Thyroid gland (tissue), 4 donors: ENCODE measurements at regions not wholly inside any gene's neighbourhood (a gene's known extent, or its start where the extent isn't known, plus 50 kb on each side); places are given as distances from the start of the nearest gene placed in this dataset.

ENCODE experiments used
- CTCF ChIP-seq, 6 experiments: fragments of 200-600 bp in 3 of 6; fragments of 450-650 bp in 3 of 6; sonication (generic) in 3 of 6; IDR thresholded peaks; one replicate each; pipeline ENCODE4 v1.5.1; 2016 to 2019; ENCODE audit warnings: antibody characterized with exemption in 6 of 6, mild to moderate bottlenecking in 2 of 6, inconsistent platforms in 1 of 6, moderate library complexity in 1 of 6
- POLR2A ChIP-seq, 2 donors: fragments of 450-650 bp; IDR thresholded peaks; one replicate each; pipeline ENCODE4 v1.6.1; 2017; ENCODE audit warnings: antibody characterized with exemption in 2 of 2, mild to moderate bottlenecking in 2 of 2, moderate library complexity in 1 of 2

DNA sequence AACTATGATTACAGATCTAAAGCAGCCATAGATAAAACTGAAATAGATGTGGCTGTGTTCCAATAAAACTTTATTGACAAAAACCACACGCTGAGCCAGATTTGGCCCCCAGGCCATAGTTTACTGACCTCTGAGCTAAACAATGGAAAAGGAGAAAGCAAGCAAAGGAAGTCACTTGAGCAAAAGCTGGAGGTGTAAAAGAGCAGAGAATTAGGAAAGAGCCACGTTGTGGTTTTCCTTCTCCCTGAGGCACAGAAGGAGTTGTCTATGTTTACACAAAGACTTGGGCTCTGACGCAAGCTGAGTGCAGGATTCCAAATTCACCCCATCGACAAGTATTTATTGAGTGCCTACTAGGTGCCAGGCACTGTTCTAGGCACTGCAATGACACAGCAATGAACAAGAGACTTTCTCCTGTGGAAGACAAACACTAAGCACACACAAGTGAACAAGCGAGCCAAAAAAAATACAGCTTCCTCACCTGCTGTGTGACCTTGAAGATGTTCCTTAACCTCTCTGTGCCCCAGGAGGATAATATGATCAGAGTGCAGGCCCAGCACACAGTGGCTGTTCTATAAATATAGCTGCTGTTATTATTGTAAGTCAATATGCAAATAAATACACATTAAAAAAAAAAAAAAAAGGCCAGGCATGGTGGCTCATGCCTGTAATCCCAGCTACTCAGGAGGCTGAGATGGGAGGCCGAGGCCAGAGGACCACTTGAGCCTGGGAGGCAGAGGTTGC, 75.4 kb upstream of the PTPN1 start:
- TF ChIP-seq POLR2A (IDR thresholded peaks at IDR 0.05) (no peak), CTCF (IDR thresholded peaks at IDR 0.05) (no peak)
